NOMO-1 treated with DMSO at 0.1 percent for 48 hours (cell line): ENCODE measurements at regions not wholly inside any gene's neighbourhood (a gene's known extent, or its start where the extent isn't known, plus 50 kb on each side); places are given as distances from the start of the nearest gene placed in this dataset.

Experiments
- DNase-seq: peaks from one replicate; lab custom pipeline; 2025; ENCODE audit not compliant: unreplicated experiment; lab: John Stamatoyannopoulos, UW

GRCh38 chr1:187872550-187872949, 1043.8 kb downstream of the PLA2G4A start:
- no peak for DNase-seq

GRCh38 chr1:187873126-187873525, 1044.4 kb downstream of the PLA2G4A start:
- DNase-seq = no peak

- DNase-seq = no peak
These were observed 1048.0 kb downstream of the PLA2G4A start for GRCh38 chr1:187876775-187877174.

- no peak for DNase-seq
These were observed 1048.5 kb downstream of the PLA2G4A start for GRCh38 chr1:187877220-187877619.

DNA sequence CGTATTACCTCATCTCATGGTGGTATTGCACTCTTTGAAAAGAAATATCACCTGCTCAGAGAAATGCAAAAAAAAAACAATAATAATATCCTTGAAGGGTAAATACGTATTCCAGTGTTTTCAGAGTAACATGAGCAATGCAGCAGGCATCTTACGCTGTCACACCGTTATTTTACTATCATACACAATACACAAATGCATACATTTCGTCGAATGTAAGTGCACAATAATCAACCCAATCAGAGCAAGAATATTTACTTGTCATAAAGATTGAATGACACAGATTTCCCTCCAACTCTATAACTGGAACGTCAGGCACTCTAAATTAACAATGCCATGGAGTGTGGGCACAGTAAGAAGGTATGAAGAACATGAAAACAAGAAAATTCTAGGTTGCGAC, 1050.1 kb downstream of the PLA2G4A start:
- DNase-seq = no peak

- no peak for DNase-seq
These were observed 1054.6 kb downstream of the PLA2G4A start for GRCh38 chr1:187883356-187883755.

DNA sequence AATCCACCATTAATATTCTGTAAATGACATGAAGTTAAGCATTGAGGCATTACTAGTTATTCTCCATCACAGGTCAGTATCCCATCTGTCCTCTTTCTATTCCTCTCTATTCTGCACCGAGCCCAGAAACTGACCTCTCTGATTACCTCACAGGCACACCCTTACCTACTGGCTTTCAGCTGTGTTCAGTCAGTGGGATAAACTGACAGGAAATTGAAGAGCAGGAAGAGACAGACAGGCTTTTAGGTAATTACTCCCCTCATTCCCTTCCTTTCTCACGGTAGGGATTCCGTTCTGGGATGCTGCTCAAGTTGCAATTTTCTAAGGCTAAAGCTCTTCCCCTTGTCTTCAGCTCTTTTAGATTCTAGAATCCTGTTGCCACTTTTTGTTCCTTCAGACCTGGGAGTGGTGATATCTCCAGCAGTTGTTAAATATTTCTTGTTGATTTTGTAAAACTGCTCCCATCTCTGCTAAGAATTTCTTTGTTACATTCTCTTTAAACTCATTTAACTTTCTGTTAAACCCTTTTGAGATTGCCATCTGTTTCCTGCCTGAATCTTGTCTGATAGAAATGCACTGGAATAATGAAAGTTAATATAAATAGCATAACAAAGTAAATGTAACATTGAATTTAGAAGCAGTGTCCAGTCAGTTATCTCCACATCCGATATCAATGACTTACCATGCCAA, 1063.4 kb downstream of the PLA2G4A start:
- DNase-seq = no peak

DNA sequence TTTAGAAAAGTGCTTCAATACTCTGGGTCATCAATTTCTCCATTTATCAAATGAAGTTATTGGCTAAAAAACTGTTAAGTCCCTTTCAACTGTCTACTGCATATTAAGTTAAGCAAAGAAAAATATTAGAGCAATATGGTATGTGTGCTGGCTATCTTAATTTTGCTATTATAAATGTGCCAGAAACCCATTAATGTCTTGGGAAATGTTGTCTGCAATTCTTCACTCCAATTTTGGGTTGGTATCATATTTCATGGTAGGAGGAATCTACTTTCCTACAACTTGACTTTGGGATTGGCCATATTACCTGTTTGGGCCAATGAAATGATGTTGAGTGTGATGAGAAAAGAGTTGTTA, 1063.9 kb downstream of the PLA2G4A start:
- DNase-seq = no peak

GRCh38 chr1:187893471-187893870, 1064.7 kb downstream of the PLA2G4A start:
- no peak for DNase-seq

- no peak for DNase-seq
These were observed 1065.6 kb downstream of the PLA2G4A start for GRCh38 chr1:187894349-187894748.

DNA sequence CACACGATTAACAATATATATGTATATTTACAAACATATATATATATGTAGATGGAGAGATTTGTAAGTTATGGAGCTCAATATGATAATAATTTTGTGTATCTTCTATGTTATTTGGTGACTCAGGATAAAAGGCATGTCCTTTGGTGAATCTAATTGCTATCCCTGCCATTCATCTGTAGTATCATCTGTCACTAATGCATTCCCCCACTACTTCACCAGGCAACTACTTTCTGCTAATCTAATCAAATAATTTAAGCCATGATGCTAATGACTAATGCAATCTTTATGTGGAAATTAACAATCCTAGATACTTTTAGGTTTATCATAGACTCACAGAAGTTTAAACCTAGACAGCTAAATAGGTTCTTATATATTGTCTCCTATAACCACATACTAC, 1074.5 kb downstream of the PLA2G4A start:
- DNase-seq = no peak

GRCh38 chr1:187909382-187909781, 1080.6 kb downstream of the PLA2G4A start:
- no peak for DNase-seq

DNA sequence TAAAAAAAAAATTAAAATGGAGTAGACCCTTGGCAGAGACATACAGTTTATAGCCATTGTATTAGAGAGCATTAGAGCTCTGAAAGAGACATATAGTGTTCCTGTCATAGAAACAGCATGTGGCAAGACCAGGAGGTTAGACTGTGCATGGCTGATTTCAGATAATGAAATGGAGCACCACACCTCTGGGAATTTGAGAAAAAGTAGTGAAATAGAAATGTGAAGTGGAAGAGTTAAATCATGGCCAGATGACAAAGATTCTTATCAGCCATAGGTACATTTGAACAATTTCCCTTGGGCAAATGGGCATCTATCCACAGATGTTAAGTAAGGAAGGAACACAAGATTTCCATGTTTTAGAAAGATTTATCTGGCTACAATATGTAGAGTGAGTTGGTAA, 1083.1 kb downstream of the PLA2G4A start:
- DNase-seq = no peak

DNA sequence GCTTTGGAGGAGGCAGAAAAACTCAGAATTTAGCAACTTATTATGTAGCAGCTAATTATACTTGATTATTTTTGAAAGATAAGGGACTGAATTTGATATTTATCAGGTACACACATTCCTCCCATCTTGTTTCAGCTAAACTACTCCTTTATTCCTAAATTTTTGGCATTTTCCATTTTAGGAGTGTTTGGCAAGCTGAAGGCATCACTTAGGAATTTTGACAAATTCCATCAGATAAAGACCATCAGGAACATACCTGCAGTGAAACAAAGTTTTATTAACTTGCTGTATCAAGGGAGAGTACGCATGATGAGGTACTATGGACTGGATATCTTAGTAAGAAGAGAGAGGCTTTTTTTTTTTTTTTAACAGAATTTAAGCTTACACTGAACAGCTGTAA, 1092.2 kb downstream of the PLA2G4A start:
- DNase-seq = no peak

DNA sequence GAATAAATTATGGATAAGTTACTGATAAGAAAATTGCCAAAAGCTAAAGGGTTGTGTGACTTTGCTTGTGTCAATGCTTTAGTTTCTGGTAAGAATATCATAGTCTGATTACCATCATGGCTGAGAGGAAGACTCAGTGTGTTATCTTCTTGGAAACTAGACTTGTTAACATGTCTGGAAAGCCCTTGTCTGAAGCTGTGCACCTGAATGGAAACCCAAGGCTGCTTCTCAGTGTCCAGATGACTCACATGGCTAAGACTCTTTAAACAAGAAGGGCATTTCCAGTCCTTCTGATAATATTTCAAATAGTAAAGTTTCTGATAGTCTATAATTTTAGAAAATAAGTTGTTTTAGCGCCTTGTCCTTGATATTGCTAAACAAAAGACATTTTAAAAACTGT, 1092.7 kb downstream of the PLA2G4A start:
- DNase-seq = no peak

GRCh38 chr1:187922255-187922654, 1093.5 kb downstream of the PLA2G4A start:
- no peak for DNase-seq

DNA sequence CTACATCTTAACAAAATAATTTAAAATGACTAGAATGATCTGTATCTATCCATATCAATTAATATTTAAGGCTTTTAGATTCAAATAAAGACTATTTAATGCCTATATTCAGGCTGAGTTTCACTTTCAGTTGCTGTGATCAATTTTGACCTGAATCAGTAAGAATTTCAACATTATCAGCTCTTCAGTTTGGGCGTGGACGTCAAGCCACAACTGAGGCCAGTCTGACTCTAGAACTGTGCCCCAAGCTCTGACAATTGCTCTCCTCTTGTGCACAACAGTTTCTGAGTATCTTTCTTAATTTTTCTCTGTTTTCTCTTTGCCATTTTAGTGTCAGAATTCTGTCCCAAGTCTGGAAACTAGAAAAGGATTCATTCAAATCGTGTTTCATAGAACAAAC, 1095.5 kb downstream of the PLA2G4A start:
- DNase-seq = no peak

DNA sequence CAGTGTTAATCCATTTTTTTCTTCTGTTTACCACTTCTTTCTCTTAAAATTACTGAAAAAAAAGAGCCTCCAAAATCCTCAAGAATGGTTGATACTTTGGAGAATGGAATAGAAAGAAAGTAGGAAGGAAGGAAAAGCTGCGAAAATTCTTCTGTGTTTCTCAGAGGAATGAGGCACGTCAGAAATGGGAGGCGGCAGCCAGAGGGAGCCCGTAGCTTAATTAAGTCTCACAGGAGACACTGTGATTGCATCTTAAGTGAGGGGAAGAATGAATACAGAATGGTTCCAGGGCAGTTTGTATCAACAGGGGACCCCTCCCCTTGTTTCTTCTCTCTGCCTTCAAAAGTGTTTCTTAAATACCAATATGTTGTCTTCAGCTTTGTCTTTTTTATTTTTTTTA, 1099.5 kb downstream of the PLA2G4A start:
- no peak for DNase-seq

DNA sequence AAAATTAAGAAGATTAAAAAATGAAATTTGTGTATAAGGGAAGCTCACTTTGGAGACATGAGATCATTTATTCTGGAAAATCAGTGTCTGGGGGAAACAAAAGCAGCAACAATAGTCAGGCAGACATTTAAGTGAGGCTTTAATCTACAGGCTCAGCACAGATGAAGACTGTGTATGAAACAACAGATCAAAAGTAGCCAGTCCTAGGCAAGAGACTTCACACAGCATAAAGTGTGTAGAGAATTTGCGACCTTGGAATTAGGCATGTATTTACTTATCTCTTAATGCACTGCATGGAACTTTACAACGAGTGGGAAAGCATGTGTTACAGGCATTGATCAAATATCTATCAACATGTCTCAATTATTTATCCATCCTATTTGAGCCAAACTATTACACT, 1099.9 kb downstream of the PLA2G4A start:
- DNase-seq = no peak

DNA sequence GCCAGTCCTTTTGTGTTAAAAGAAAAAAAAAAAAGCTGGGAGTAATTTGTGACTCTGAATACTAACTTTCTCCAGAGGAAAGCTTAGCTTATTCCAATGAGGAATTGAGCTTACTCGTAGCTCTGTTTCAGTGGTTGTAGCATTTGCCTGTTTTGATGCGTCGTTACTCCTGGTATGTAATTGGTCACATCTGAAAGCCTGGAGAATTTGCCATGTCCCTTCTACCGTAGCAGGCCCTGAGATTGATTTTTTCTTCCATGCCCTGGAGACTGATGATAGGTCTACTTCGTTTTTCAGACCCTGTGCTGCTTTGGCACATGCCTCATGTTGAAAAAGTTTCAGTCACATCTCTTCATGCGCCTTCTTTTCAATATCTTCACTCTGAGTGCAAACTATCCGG, 1103.0 kb downstream of the PLA2G4A start:
- DNase-seq = no peak

- no peak for DNase-seq
These were observed 1105.0 kb downstream of the PLA2G4A start for GRCh38 chr1:187933562-187934419.

DNA sequence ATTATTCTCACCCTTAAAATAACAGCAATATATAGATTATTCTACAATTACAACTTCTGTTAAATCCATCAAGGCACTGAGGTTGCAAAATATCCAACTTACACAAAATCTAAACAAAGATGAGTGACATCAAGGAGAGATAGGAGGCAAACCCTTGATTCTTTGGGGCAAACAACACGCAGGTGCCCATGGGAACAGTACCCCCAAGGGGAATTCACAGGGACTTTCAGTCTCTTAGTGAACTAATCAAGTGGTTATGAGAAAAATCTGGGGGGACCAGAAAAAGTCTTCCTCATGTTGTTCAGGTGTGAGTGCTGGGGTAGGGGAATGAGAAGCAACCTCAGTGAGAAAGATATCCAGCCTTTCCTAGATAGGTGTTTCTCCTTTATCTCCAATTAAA, 1107.9 kb downstream of the PLA2G4A start:
- DNase-seq = no peak

DNA sequence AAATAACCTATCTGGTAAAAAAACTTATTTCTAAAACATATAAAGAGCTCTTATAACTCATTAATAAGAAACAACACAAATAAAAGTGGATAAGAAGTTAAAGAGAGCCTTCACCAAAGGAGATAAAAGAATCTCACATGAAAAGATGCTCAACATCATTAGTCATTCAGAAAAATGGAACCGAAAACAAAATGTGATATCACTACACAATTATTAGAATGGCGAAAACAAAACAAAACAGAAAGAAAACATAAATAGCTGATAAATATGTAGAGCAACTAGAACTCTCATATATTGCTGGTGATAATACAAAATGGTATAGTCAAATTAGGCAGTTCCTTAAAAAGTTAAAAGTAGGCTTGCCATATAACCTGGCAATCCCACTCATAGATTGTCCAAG, 1109.3 kb downstream of the PLA2G4A start:
- no peak for DNase-seq
